GM12878 (cell line): ENCODE measurements at regions not wholly inside any gene's neighbourhood (a gene's known extent, or its start where the extent isn't known, plus 50 kb on each side); places are given as distances from the start of the nearest gene placed in this dataset.

ENCODE experiments used
- ATAC-seq: fragments of 200-7000 bp; cut with Tn5 transposase; 3 replicates; pipeline ENCODE4 v1.9.1; 2020; ENCODE audit warnings: mild to moderate bottlenecking, moderate library complexity
- BruUV-seq: library from RNA; stranded (reverse); fragments of 400-500 nt; replicated peaks from 2 replicates; lab custom pipeline; 2021; lab: Mats Ljungman, UMichigan
- CTCF ChIA-PET: fragments of 300-600 bp; sonication (Branson Sonifier 250); formaldehyde crosslinking; extraction: SDS; loops from one replicate; lab custom pipeline; 2021; ENCODE audit warnings: inconsistent platforms; lab: Yijun Ruan, JAX
- POLR2A ChIA-PET: fragments of 350-600 bp; formaldehyde crosslinking; extraction: SDS; loops from one replicate; lab custom pipeline; 2021; ENCODE audit warnings: inconsistent platforms; lab: Charles Lee
- RAD21 ChIA-PET: fragments of 300-600 bp; sonication (Branson Sonifier 250); formaldehyde crosslinking; loops from one replicate; lab custom pipeline; 2023; ENCODE audit warnings: antibody characterized with exemption; ENCODE audit not compliant: unreplicated experiment; lab: Charles Lee
- SMC1A ChIA-PET: fragments of 300-600 bp; sonication (Branson Sonifier 250); formaldehyde crosslinking; loops from one replicate; lab custom pipeline; 2023; ENCODE audit not compliant: unreplicated experiment, uncharacterized antibody; lab: Charles Lee
- DNase-seq: peaks from one replicate; pipeline ENCODE4 v3.0.0-alpha.2; 2011; ENCODE audit warnings: low read depth, low spot score
- FAIRE-seq: peaks from 3 replicates; lab custom pipeline; 2011; peaks lifted over from hg19 to GRCh38; lab: Jason Lieb, UNC
- H2AFZ ChIP-seq: 2 replicates; pipeline ENCODE4 v1.6.0; 2011; ENCODE audit warnings: low read depth, low read length, control low read depth; ENCODE audit not compliant: control insufficient read depth
- H3K27ac ChIP-seq: 2 replicates; pipeline ENCODE4 v1.5.1; 2011; ENCODE audit warnings: control low read depth; ENCODE audit not compliant: control insufficient read depth, insufficient read depth
- H3K27me3 ChIP-seq, 2 experiments: replicated peaks in 1 of 2; 2 replicates each; pipeline versions ENCODE4 v1.6.0 to v1.6.1; 2011; ENCODE audit warnings: low read length in 1 of 2; ENCODE audit not compliant: control insufficient read depth in 2 of 2, insufficient read depth in 2 of 2
- H3K36me3 ChIP-seq, 2 experiments: 2 replicates each; pipeline ENCODE4 v1.5.1; 2011; ENCODE audit warnings: low read length in 1 of 2; ENCODE audit not compliant: control insufficient read depth in 2 of 2, insufficient read depth in 2 of 2
- H3K4me1 ChIP-seq: 2 replicates; pipeline ENCODE4 v1.6.1; 2011; ENCODE audit warnings: mild to moderate bottlenecking, low read length, moderate library complexity, mixed read lengths; ENCODE audit not compliant: control insufficient read depth, insufficient read depth
- H3K4me2 ChIP-seq: 2 replicates; pipeline ENCODE4 v1.6.0; 2011; ENCODE audit warnings: control low read depth; ENCODE audit not compliant: control insufficient read depth, insufficient read depth
- H3K4me3 ChIP-seq: fragments of 200-600 bp; sonication (generic); 2 replicates; pipeline ENCODE4 v1.5.1; 2016
- H3K79me2 ChIP-seq: 2 replicates; pipeline ENCODE4 v1.6.0; 2011; ENCODE audit warnings: low read length; ENCODE audit not compliant: control insufficient read depth, insufficient read depth
- H3K9ac ChIP-seq: 2 replicates; pipeline ENCODE4 v1.8.0; 2011; ENCODE audit warnings: low read length, control low read depth, mixed read lengths; ENCODE audit not compliant: control insufficient read depth, insufficient read depth
- H3K9me3 ChIP-seq: replicated peaks from 3 replicates; pipeline ENCODE4 v1.5.1; 2011; ENCODE audit warnings: mild to moderate bottlenecking, low read length; ENCODE audit not compliant: control insufficient read depth, insufficient read depth
- H4K20me1 ChIP-seq: 2 replicates; pipeline ENCODE4 v1.6.0; 2011; ENCODE audit not compliant: control insufficient read depth, insufficient read depth
- ATF2 ChIP-seq: IDR thresholded peaks from 2 replicates; pipeline ENCODE4 v1.6.1; 2012; ENCODE audit warnings: low read length, inconsistent platforms
- CHD1 ChIP-seq: IDR thresholded peaks from 2 replicates; pipeline ENCODE4 v1.6.1; 2012; ENCODE audit warnings: low read depth, low read length, improper control_type of control experiment
- HDAC6 ChIP-seq: fragments of 200-600 bp; sonication (generic); IDR thresholded peaks from one replicate; pipeline ENCODE4 v1.8.0; 2017; ENCODE audit warnings: antibody characterized with exemption; ENCODE audit not compliant: unreplicated experiment
- KLF5 ChIP-seq: fragments of 450-650 bp; IDR thresholded peaks from 2 replicates; pipeline ENCODE4 v1.6.1; 2014; ENCODE audit warnings: mild to moderate bottlenecking; ENCODE audit not compliant: partially characterized antibody
- POLR2AphosphoS2 ChIP-seq: IDR thresholded peaks from 2 replicates; pipeline ENCODE4 v1.6.1; 2011; ENCODE audit warnings: low read depth, mild to moderate bottlenecking, low read length, improper control_type of control experiment, moderate library complexity
- SIX5 ChIP-seq: IDR thresholded peaks from 2 replicates; pipeline ENCODE4 v1.6.1; 2011; ENCODE audit warnings: mild to moderate bottlenecking, low read depth, low read length, moderate library complexity; ENCODE audit not compliant: severe bottlenecking
- SP1 ChIP-seq: IDR thresholded peaks from one replicate; pipeline ENCODE4 v1.6.1; 2011; ENCODE audit warnings: low read depth, low read length
- WGBS: methylation state at CpG from one replicate; pipeline ENCODE4 v1.1.6; 2016; ENCODE audit warnings: low lambda C conversion rate; ENCODE audit not compliant: insufficient replicate concordance, insufficient coverage; ENCODE audit errors: missing lambda C conversion rate; 5-methylcytosine and 5-hydroxymethylcytosine counted together
- in situ Hi-C: fragments of 300-500 bp; cut with MboI; formaldehyde crosslinking; loops from 9 replicates; pipeline ENCODE4 v1.14.3; 2018; ENCODE audit warnings: mixed read lengths
- intact Hi-C: fragments of 100-400 bp; cut with micrococcal nuclease; formaldehyde crosslinking; loops from one replicate; pipeline ENCODE4 v1.14.2; 2022; ENCODE audit not compliant: unreplicated experiment
- TF ChIP-seq, protein P1 (sequence below): fragments of 450-650 bp; IDR thresholded peaks from 2 replicates; pipeline ENCODE4 v1.6.1; 2016; ENCODE audit warnings: mild to moderate bottlenecking, moderate library complexity, borderline replicate concordance

DNA sequence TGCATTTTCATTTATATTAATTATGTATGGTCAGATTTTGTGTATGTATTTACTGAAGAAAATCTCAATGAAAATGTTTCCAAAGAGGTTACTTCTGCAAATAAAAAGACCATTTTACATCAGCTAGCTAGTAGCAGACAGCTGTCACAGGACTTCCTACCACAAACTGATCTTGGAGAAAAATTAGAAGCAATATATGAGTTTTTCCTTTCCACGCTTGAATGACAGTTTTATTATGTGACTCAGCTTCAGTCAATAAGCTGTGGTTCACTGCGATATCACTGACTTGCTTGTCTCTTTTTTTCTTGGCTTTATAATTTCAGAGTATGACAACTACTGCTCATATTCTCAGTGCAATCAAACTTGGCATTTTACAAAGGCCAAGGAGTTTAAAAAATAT lies 787.4 kb upstream of the GALNTL6 start (continued):
- TF ChIP-seq ATF2: no peak
- TF ChIP-seq, protein P1, sequence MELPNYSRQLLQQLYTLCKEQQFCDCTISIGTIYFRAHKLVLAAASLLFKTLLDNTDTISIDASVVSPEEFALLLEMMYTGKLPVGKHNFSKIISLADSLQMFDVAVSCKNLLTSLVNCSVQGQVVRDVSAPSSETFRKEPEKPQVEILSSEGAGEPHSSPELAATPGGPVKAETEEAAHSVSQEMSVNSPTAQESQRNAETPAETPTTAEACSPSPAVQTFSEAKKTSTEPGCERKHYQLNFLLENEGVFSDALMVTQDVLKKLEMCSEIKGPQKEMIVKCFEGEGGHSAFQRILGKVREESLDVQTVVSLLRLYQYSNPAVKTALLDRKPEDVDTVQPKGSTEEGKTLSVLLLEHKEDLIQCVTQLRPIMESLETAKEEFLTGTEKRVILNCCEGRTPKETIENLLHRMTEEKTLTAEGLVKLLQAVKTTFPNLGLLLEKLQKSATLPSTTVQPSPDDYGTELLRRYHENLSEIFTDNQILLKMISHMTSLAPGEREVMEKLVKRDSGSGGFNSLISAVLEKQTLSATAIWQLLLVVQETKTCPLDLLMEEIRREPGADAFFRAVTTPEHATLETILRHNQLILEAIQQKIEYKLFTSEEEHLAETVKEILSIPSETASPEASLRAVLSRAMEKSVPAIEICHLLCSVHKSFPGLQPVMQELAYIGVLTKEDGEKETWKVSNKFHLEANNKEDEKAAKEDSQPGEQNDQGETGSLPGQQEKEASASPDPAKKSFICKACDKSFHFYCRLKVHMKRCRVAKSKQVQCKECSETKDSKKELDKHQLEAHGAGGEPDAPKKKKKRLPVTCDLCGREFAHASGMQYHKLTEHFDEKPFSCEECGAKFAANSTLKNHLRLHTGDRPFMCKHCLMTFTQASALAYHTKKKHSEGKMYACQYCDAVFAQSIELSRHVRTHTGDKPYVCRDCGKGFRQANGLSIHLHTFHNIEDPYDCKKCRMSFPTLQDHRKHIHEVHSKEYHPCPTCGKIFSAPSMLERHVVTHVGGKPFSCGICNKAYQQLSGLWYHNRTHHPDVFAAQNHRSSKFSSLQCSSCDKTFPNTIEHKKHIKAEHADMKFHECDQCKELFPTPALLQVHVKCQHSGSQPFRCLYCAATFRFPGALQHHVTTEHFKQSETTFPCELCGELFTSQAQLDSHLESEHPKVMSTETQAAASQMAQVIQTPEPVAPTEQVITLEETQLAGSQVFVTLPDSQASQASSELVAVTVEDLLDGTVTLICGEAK: no peak
- no peak for TF ChIP-seq CHD1
- no peak for TF ChIP-seq HDAC6
- TF ChIP-seq, all 136 proteins: peak for 0

GRCh38 chr4:171025343-171025742 lies 787.9 kb upstream of the GALNTL6 start:
- H3K4me1 ChIP-seq: no peaks in the 10 kb centered on the region
- H3K9me3 ChIP-seq: no peaks in the 10 kb centered on the region
- H3K79me2 ChIP-seq: no peaks in the 10 kb centered on the region
- H3K36me3 ChIP-seq: no peaks in the 10 kb centered on the region
- H3K4me2 ChIP-seq: no peak overlapping the region
- ChIA-PET POLR2A (no interaction called here), SMC1A (interaction anchor here (1.1 kb wide), 1 partner anchor 35 kb away, joined by 4 read pairs; no protein-coding TSS in a partner anchor), CTCF (no interaction called here), RAD21 (no interaction called here)
- H3K9ac ChIP-seq: no peak overlapping the region
- no peak for FAIRE-seq
- no peak for TF ChIP-seq KLF5
- TF ChIP-seq SP1: no peak
- no peak for TF ChIP-seq POLR2AphosphoS2
- TF ChIP-seq SIX5: no peak
- H4K20me1 ChIP-seq: no peaks in the 10 kb centered on the region
- in situ Hi-C loops (no loop called here), intact Hi-C loops (no loop called here)
- H3K27ac ChIP-seq: no peak overlapping the region
- WGBS: 33% methylated on average over 2 of the region's 2 CpGs
- BruUV-seq: no TSS peak
- H3K4me3 ChIP-seq: no peak overlapping the region
- no peaks in the 10 kb centered on the region for H3K27me3 ChIP-seq
- no peak for DNase-seq
- H2AFZ ChIP-seq: no peak overlapping the region
- peak; percentile 47 for ATAC-seq
